Calu3 (cell line): ENCODE measurements at regions not wholly inside any gene's neighbourhood (a gene's known extent, or its start where the extent isn't known, plus 50 kb on each side); places are given as distances from the start of the nearest gene placed in this dataset.

Experiments used
- BruUV-seq: library from RNA; stranded (reverse); fragments of 400-500 nt; replicated peaks from 2 replicates; lab custom pipeline; 2021; lab: Mats Ljungman, UMichigan
- CTCF ChIA-PET: fragments of 300-600 bp; sonication (Branson Sonifier 250); formaldehyde crosslinking; loops from one replicate; lab custom pipeline; 2022; ENCODE audit warnings: antibody characterized with exemption; lab: Charles Lee
- DNase-seq: peaks from one replicate; pipeline ENCODE4 v3.0.0; 2022
- H3K27ac Mint-ChIP-seq: one replicate; pipeline ENCODE4 v1.8.0; 2022; ENCODE audit warnings: mixed read lengths; ENCODE audit not compliant: unreplicated experiment
- H3K27me3 Mint-ChIP-seq: one replicate; pipeline ENCODE4 v1.8.0; 2022; ENCODE audit warnings: mixed read lengths; ENCODE audit not compliant: unreplicated experiment
- H3K36me3 Mint-ChIP-seq: one replicate; pipeline ENCODE4 v1.8.0; 2022; ENCODE audit warnings: mild to moderate bottlenecking, moderate library complexity, mixed read lengths; ENCODE audit not compliant: insufficient read depth, unreplicated experiment
- H3K4me1 Mint-ChIP-seq: one replicate; pipeline ENCODE4 v1.8.0; 2022; ENCODE audit warnings: mild to moderate bottlenecking, low read depth, mixed read lengths; ENCODE audit not compliant: unreplicated experiment
- H3K4me3 Mint-ChIP-seq: one replicate; pipeline ENCODE4 v1.8.0; 2022; ENCODE audit warnings: mild to moderate bottlenecking, low read depth, moderate library complexity, mixed read lengths; ENCODE audit not compliant: unreplicated experiment
- H3K9me3 Mint-ChIP-seq: one replicate; pipeline ENCODE4 v1.8.0; 2022; ENCODE audit warnings: low read depth, mixed read lengths; ENCODE audit not compliant: unreplicated experiment
- intact Hi-C: fragments of 100-400 bp; cut with micrococcal nuclease; formaldehyde crosslinking; loops from one replicate; pipeline ENCODE4 v1.10.0; 2022; ENCODE audit not compliant: unreplicated experiment
- TF ChIP-seq, protein P1 (sequence below): fragments of 200-600 bp; IDR thresholded peaks from one replicate; pipeline ENCODE4 v1.8.0; 2022; ENCODE audit warnings: antibody characterized with exemption; ENCODE audit not compliant: unreplicated experiment

DNA sequence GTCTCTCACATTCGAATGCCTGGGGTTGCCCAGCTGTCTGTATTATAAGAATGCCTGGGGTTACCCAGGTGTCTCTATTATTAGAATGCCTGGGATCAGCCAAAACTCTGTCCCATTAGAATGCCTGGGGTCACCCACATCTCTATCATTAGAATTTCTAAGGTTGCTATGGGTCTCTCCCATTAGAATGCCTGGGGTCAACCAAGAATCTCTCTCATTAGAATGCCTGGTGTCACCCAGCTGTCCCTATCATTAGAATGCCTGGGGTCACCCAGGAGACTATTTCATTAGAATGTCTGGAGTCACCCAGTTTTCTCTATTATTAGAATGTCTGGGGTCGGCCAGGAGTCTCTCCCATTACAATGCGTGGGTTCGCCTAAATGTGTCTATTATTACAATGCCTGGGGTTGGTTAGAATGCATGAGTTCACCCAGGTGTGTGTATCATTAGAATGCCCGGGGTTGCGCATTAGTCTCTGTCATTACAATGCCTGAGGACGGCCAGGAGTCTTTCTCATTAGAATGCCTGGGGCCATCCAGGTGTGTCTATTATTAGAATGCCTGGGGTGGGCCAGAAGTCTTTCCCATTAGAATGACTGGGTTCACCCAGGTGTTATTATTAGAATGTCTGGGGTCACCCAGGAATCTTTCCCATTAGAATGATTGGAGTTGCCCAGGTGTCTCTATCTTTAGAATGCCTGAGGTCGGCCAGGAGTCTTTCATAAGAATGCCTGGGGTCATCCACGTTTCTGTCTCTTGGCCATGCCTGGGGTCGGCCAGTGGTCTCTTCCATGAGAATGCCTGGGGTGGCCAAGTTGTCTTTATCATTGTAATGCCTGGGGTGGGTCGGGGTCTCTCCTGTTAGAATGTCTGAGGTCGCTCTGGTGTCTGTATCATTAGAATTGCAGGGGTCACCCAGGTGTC, 59.6 kb downstream of the RNF187 start:
- DNase-seq = no peak
- no peak overlapping the region for H3K4me3 Mint-ChIP-seq
- BruUV-seq = no TSS peak
- no peak overlapping the region for H3K27ac Mint-ChIP-seq
- no peaks in the 10 kb centered on the region for H3K36me3 Mint-ChIP-seq
- H3K9me3 Mint-ChIP-seq = no peaks in the 10 kb centered on the region
- no peaks in the 10 kb centered on the region for H3K4me1 Mint-ChIP-seq
- intact Hi-C loops = no loop called here
- H3K27me3 Mint-ChIP-seq = peaks cover 78% of the 10 kb centered on the region
- TF ChIP-seq, protein P1, sequence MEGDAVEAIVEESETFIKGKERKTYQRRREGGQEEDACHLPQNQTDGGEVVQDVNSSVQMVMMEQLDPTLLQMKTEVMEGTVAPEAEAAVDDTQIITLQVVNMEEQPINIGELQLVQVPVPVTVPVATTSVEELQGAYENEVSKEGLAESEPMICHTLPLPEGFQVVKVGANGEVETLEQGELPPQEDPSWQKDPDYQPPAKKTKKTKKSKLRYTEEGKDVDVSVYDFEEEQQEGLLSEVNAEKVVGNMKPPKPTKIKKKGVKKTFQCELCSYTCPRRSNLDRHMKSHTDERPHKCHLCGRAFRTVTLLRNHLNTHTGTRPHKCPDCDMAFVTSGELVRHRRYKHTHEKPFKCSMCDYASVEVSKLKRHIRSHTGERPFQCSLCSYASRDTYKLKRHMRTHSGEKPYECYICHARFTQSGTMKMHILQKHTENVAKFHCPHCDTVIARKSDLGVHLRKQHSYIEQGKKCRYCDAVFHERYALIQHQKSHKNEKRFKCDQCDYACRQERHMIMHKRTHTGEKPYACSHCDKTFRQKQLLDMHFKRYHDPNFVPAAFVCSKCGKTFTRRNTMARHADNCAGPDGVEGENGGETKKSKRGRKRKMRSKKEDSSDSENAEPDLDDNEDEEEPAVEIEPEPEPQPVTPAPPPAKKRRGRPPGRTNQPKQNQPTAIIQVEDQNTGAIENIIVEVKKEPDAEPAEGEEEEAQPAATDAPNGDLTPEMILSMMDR = no peak
- CTCF ChIA-PET = no interaction called here

DNA sequence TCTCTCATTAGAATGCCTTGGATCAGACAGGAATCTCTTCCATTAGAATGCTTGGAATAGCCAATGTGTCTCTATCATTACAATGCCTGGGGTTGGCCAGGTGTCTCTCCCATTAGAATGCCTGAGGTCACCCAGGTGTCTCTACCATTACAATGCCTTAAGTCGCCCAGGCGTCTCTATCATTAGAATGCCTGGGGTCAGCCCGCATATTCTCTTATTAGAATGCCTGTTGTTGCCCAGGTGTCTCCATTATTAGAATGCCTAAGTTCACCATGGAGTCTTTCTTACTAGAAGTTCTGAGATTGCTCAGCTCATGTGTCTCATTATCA, 60.2 kb downstream of the RNF187 start:
- CTCF ChIA-PET = no interaction called here
- no peak overlapping the region for H3K4me3 Mint-ChIP-seq
- intact Hi-C loops = no loop called here
- H3K9me3 Mint-ChIP-seq = no peaks in the 10 kb centered on the region
- no peaks in the 10 kb centered on the region for H3K4me1 Mint-ChIP-seq
- no peaks in the 10 kb centered on the region for H3K36me3 Mint-ChIP-seq
- BruUV-seq = no TSS peak
- peaks cover 78% of the 10 kb centered on the region for H3K27me3 Mint-ChIP-seq
- no peak for DNase-seq
- no peak overlapping the region for H3K27ac Mint-ChIP-seq
- TF ChIP-seq, protein P1 = no peak

DNA sequence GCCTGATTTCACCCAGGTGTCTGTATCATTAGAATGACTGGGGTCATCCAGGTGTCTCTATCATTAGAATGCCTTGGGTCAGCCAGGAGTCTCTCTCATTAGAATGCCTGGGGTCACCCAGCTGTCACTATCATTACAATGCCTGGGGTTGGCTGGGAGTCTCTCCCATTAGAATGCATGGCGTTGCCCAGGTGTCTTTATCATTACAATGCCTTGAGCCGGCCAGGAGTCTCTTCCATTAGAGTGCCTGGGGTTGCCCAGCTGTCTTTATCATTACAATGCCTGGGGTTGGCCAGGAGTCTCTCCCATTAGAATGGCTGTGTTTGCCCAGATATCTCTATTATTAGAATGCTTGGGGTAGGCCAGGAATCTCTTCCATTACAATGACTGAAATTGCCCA, 61.6 kb downstream of the RNF187 start:
- Mint-ChIP-seq H3K27me3 (peaks cover 84% of the 10 kb centered on the region), H3K9me3 (no peaks in the 10 kb centered on the region), H3K4me1 (no peaks in the 10 kb centered on the region), H3K27ac (no peak overlapping the region), H3K4me3 (no peak overlapping the region), H3K36me3 (no peaks in the 10 kb centered on the region)
- BruUV-seq = no TSS peak
- CTCF ChIA-PET = no interaction called here
- DNase-seq = no peak
- intact Hi-C loops = no loop called here
- TF ChIP-seq, protein P1 = no peak

DNA sequence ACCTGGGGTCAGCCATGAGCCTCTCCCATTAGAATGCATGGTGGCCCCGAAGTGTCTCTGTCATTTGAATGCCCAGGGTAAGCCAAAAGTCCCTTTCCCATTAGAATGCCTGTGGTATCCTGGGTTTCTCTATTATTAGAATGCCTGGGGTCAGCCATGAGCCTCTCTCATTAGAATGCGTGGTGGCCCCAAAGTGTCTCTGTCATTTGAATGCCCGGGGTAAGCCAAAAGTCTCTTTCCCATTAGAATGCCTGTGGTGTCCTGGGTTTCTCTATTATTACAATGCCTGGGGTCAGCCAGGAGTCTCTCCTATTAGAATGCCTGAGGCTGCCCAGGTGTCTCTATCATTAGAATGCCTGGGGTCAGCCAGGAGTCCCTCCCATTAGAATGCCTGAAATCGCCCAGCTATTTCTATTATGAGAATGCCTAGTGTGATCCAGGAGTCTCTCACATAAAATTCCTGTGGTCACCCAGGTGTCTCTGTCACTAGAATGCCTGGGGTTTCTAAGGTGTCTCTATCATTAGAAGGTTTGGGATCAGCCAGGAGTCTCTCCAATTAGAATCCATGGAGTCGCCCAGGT, 65.5 kb downstream of the RNF187 start:
- Mint-ChIP-seq H3K4me3 (no peak overlapping the region), H3K27ac (no peak overlapping the region), H3K27me3 (peaks cover 51% of the 10 kb centered on the region), H3K4me1 (no peaks in the 10 kb centered on the region), H3K36me3 (peaks cover 13% of the 10 kb centered on the region), H3K9me3 (peaks cover 7% of the 10 kb centered on the region)
- no peak for DNase-seq
- no TSS peak for BruUV-seq
- intact Hi-C loops = no loop called here
- CTCF ChIA-PET = no interaction called here
- TF ChIP-seq, protein P1 = no peak
